ENCODE measurements at regions not wholly inside any gene's neighbourhood (a gene's known extent, or its start where the extent isn't known, plus 50 kb on each side); places are given as distances from the start of the nearest gene placed in this dataset.

DNA sequence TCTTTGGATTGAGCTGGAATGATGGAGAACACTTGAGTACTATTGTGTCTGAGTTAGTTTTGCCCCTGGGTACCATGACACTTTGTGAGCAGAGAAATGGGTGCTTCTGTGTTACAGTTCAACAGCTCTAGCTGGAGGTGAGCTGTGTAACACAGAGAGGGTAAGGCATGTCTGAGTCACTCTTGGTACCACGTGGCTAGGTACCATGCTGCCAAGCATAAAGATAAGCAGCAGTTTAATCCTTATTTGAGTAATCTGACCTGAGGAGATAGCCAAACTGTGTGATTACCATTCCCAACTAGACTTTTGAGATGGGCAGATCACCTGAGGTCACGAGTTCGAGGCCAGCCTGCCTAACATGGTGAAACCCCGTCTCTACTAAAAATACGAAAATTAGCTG, 122.0 kb downstream of the OLFM4 start:
- DNase-seq, result no peak

DNA sequence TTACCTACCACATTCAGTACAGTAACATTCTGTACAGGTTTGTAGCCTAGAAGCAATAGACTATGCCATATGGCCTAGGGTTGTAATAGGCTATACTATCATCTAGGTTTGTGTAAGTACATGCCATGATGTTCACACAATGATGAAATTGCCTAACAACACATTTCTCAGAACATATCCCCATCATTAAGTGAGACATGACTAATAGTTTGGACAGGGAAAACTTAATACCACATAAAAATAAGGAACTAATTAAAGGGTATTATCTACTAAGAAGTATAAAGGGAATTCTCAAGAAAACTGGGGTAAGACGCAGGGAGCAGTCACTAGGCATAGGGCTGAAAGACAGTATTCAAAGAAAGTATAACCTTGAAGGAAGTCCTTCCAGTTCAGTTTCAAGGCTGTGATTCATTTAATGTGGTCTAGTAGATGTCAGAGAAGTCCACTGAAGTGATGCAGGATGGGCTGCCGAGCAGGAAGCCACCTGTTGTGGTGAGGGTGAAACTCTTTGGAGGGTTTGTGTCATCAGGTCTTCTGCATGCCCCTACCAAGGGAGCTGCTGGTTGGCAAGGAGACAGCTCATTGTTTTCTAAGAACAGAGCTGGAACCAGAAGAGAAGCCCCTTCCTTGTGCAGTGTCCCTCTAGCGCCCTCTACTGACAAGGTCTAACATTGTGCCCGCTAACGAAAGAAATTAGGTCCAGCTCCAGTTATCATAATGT, 122.9 kb downstream of the OLFM4 start:
- peak; percentile 82 for DNase-seq

GRCh38 chr13:53152057-53152421, 123.4 kb downstream of the OLFM4 start:
- no peak for DNase-seq

GRCh38 chr13:53158201-53158600, 129.6 kb downstream of the OLFM4 start:
- DNase-seq, result no peak

DNA sequence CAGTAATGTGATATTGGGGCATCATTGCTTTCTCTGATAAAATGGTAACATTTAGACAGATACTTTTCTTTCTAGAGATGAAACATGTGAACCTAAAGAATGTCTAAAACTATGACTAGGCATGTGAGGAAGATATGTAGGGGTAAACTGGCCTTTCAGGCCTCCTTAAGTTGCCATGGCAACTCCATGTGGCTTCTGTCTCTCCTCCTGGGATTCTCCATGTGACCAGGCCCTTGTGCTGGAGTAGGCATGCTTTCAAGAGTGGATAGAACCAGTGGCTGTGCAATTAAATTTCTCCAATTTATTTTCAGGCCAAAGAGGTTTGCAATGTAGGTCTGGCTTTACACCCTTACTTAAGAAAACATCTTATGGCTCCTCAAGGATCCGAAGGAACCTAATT, 130.8 kb downstream of the OLFM4 start:
- DNase-seq, result peak; percentile 24

DNA sequence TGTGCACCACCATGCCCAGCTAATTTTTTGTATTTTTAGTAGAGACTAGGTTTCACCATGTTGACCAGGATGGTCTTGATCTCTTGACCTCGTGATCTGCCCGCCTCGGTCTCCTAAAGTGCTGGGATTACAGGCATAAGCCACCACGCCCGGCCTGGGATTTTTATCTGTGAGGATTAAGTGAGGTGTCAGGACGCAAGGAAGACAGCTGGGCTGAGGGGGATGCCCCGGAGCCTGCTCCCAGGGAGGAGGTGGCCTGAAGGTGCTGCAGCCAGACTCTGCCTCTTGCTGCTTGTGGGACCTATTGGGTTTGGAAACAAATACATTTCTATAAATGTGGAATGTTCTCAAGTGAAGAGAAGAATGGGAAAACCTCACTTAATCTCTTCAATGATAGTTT, 131.6 kb downstream of the OLFM4 start:
- no peak for DNase-seq

DNA sequence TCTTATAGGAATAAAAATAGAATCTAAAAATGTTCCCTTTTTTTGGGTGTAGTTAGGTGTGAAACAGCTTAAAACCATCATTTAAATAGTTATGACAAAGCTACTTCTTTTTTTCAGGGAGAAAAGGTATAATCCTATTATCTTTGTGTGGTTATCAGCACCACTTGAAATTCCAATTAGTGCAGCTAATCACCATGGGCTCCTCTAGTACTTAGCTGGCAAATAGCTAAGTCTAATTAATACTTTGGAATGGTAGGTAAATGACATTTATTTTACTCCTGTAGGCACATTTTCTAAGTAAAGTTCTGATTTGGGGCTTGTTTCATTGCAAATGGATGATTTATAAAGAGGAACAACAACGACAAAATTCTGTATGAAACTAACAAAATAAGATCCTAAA, 132.6 kb downstream of the OLFM4 start:
- no peak for DNase-seq

GRCh38 chr13:53165261-53165660, 136.6 kb downstream of the OLFM4 start:
- no peak for DNase-seq

- DNase-seq, result peak; percentile 28
These were observed 138.9 kb downstream of the OLFM4 start for GRCh38 chr13:53167561-53167960.

DNA sequence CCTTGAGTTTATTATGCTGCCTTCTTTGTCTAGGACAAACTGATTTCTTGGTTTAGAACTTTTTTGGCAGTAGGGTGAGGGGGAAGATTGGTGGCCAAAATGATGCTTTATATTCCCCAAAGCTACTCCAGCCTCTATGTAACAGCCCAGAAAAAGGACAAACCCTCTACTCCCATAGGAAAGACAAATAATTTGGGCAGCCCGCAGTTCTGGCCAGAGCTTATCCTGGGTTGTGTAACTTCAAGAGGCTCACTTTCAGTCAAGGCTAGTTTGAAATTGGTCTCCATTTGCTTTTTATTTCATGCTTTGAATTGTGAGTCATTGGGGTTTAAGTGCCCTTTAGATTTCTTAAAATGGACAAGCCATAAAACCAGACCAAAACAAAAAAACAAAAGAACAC, 142.3 kb downstream of the OLFM4 start:
- no peak for DNase-seq

- DNase-seq, result no peak
These were observed 145.9 kb downstream of the OLFM4 start for GRCh38 chr13:53174545-53174944.

DNA sequence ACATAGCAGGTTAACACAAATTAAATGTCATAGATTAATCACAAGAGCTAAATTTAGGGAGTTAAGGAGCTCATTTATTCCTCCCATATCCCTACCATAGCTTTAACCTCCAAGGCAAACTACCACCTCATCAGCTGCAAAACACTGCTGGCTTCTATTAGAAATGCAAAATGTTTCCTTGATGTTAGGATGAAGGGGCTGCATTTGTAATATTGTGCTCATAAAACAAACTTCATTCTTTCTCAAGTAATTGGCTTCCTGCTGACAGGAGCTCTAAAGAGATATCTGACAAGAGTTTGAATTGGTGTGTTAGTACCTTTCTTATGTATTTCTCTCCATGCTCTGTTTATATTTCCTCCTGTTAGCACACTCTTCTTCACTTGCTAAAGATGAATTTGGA, 152.1 kb downstream of the OLFM4 start:
- no peak for DNase-seq

- no peak for DNase-seq
These were observed 154.1 kb downstream of the OLFM4 start for GRCh38 chr13:53182724-53183123.

- no peak for DNase-seq
These were observed 159.5 kb downstream of the OLFM4 start for GRCh38 chr13:53188120-53188519.

GRCh38 chr13:53189162-53189561, 160.5 kb downstream of the OLFM4 start:
- no peak for DNase-seq

DNA sequence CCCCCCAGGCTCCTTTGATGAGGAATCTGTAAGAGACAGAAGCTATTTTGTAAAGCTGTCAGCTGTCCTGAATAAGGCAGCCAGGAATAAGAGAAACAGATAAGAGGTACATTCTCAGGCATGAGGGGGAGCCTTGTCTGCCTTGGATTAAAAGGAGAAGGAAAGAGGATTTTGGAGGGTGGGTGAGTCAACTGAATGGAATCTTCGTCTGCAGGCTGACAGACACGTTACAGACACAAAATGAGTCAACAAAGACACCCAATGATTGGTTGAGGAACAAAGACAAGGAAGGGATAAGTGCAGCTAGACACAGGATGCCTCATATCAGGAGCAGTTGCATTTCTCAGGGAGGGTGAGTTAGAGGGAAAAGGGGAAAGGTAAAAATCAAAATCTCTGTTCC, 162.5 kb downstream of the OLFM4 start:
- no peak for DNase-seq

GRCh38 chr13:53197424-53197823, 168.8 kb downstream of the OLFM4 start:
- no peak for DNase-seq

- no peak for DNase-seq
These were observed 169.4 kb downstream of the OLFM4 start for GRCh38 chr13:53198017-53198416.

- DNase-seq, result no peak
These were observed 170.1 kb downstream of the OLFM4 start for GRCh38 chr13:53198736-53199135.

DNA sequence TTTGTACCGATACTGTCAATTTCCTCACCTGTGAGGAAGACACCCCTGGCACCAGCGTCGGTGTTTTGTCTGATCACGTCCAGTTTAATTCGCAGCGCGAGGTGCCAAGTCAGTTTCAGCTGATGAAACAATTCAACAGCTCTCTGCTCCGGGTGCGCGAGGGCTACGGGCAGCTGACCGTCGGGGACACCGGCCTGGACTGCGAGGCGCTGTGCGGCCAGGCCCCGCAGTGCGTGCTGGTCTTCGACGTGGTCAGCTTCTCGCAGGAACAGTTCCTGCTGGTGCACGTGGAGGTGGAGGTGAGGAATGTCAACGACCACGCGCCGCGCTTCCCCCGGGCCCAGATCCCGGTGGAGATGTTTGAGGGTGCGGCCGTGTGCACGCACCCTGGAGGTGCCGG, 171.5 kb downstream of the OLFM4 start:
- DNase-seq, result no peak

DNA sequence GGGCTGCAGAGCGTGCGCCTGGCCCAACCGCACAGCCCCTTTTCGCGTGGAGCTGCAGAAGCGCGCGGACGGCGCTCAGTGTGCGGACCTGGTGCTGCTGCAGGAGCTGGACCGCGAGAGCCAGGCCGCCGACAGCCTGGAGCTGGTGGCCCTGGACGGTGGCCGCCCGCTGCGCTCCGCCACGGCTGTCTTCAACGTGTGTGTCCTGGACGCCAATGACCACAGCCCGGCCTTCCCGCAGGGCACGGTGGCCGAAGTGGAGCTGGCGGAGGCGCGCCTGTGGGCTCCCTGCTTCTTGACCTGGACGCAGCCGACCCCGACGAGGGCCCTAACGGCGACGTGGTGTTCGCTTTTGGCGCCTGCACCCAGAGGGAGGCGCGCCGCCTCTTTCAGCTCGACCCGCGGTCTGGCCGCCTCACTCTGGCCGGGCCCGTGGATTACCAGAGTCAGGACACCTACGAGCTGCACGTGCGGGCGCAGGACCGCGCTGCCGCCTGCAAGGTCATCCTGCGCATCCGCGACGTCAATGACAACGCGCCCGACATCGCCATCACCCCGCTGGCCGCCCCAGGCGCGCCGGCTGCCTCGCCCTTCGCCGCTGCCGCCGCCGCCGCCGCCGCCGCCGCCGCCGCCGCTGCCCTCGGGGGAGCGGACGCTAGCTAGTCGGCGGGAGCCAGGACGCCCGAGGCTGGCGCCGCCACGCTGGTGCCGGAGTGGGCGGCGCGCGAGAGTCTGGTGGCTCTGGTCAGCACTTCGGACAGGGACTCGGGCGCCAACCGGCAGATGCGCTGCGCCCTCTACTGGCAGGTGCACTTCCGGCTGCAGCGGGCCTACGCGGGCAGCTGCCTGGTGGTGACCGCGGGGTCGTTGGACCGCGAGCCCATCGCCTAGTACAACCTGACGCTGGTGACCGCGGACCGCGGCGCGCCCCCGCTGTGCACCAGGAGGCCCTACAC, 172.2 kb downstream of the OLFM4 start:
- DNase-seq, result peak; percentile 88

DNA sequence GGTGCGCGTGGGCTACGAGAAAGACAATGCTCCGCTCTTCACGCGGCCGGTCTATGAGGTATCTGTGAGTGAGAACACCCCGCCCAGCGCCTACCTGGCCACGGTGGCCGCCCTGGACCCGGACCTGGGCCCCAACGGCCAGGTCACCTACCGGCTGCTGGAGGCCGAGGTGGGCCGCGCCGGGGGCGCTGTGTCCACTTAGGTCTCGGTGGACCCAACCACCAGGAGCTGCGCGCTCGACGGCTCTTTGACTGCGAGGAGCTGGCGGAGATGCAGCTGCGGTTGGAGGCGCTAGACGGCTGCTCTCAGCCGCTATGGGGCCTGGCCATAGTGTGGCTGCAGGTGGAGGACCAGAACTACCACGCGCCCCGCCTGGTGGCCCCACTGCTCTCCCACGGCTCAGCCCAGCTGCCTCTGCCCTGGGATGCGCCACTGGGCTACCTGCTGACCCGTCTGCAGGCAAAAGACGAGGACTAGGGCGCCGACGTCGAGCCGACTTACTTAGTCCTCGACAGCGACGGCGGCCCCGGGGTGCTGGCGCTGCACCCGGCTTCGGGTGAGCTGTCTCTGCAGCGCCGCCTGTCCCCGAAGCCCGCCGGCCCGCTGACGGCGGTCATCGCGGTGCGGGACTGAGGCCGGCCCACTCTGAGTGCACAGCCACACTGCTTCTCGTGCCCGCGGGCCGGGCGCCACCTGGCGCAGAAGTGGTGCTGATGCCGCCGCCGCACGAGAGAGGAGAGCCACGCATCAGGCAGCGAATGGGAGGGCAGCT, 173.0 kb downstream of the OLFM4 start:
- peak; percentile 84 for DNase-seq

GRCh38 chr13:53204598-53204997, 176.0 kb downstream of the OLFM4 start:
- no peak for DNase-seq

Measured in retina (tissue), 1 donor.